Adrenal gland (tissue), 5 donors: ENCODE measurements at regions not wholly inside any gene's neighbourhood (a gene's known extent, or its start where the extent isn't known, plus 50 kb on each side); places are given as distances from the start of the nearest gene placed in this dataset.

Experiments used
- CTCF ChIP-seq, 6 experiments: fragments of 450-650 bp in 4 of 6; fragments of 200-600 bp in 2 of 6; sonication (generic) in 1 of 6; IDR thresholded peaks; 1 replicate in 5 of 6; 2 replicates in 1 of 6; pipeline versions ENCODE4 v1.5.1 to v1.8.0; 2016 to 2021; ENCODE audit warnings: antibody characterized with exemption in 6 of 6, mild to moderate bottlenecking in 2 of 6, moderate library complexity in 1 of 6
- POLR2A ChIP-seq, 2 donors: fragments of 450-650 bp; IDR thresholded peaks; one replicate each; pipeline ENCODE4 v1.6.1; 2017; ENCODE audit warnings: antibody characterized with exemption in 2 of 2, mild to moderate bottlenecking in 2 of 2, moderate library complexity in 1 of 2
- donor health status: DM: no; HTN: no; CAD: no.

- TF ChIP-seq POLR2A (IDR thresholded peaks at IDR 0.05) (no peak), CTCF (IDR thresholded peaks at IDR 0.05) (no peak)
Observed at GRCh38 chr10:28139138-28139537, 140.3 kb upstream of the ODAD2 start.
